MCF 10A (cell line): ENCODE measurements at regions not wholly inside any gene's neighbourhood (a gene's known extent, or its start where the extent isn't known, plus 50 kb on each side); places are given as distances from the start of the nearest gene placed in this dataset.
"Not testable (repeated sequence)": the region's sequence is repeated elsewhere in the genome, so short reads cannot be mapped to it uniquely, and the experiment has no call there.

Experiments used
- BruUV-seq: library from RNA; stranded (reverse); fragments of 400-500 nt; replicated peaks from 2 replicates; lab custom pipeline; 2021; lab: Mats Ljungman, UMichigan
- CTCF ChIA-PET: fragments of 300-600 bp; sonication (Branson Sonifier 250); formaldehyde crosslinking; extraction: SDS; loops from one replicate; lab custom pipeline; 2021; ENCODE audit warnings: antibody characterized with exemption, inconsistent platforms; lab: Yijun Ruan, JAX
- POLR2A ChIA-PET: fragments of 300-600, 350-650 bp; sonication (Branson Sonifier 250); formaldehyde crosslinking; extraction: SDS; loops from one replicate; lab custom pipeline; 2020; ENCODE audit warnings: antibody characterized with exemption, inconsistent platforms; lab: Yijun Ruan, JAX
- DNase-seq: peaks from one replicate; pipeline ENCODE4 v3.0.0-alpha.2; 2018; ENCODE audit not compliant: unreplicated experiment
- H3K27ac Mint-ChIP-seq: one replicate; pipeline ENCODE4 v1.8.0; 2022; ENCODE audit warnings: mild to moderate bottlenecking, low read depth, mixed read lengths; ENCODE audit not compliant: unreplicated experiment
- H3K27me3 Mint-ChIP-seq: one replicate; pipeline ENCODE4 v1.8.0; 2022; ENCODE audit warnings: mixed read lengths; ENCODE audit not compliant: insufficient read depth, unreplicated experiment
- H3K36me3 Mint-ChIP-seq: one replicate; pipeline ENCODE4 v1.8.0; 2022; ENCODE audit warnings: mild to moderate bottlenecking, moderate library complexity, mixed read lengths; ENCODE audit not compliant: insufficient read depth, unreplicated experiment
- H3K4me1 Mint-ChIP-seq: one replicate; pipeline ENCODE4 v1.8.0; 2022; ENCODE audit warnings: mixed read lengths; ENCODE audit not compliant: insufficient read depth, unreplicated experiment
- H3K4me3 Mint-ChIP-seq: one replicate; pipeline ENCODE4 v1.8.0; 2022; ENCODE audit warnings: mild to moderate bottlenecking, moderate library complexity, mixed read lengths; ENCODE audit not compliant: unreplicated experiment
- H3K9me3 Mint-ChIP-seq: one replicate; pipeline ENCODE4 v1.8.0; 2022; ENCODE audit warnings: mixed read lengths; ENCODE audit not compliant: unreplicated experiment
- CTCF ChIP-seq: fragments of 200-600 bp; IDR thresholded peaks from one replicate; pipeline ENCODE4 v1.8.0; 2022; ENCODE audit warnings: antibody characterized with exemption, mild to moderate bottlenecking; ENCODE audit not compliant: unreplicated experiment
- intact Hi-C: fragments of 100-400 bp; cut with micrococcal nuclease; formaldehyde crosslinking; loops from 2 replicates; pipeline ENCODE4 v1.14.1; 2022

GRCh38 chr13:111587249-111587648 lies 266.8 kb downstream of the TEX29 start:
- CTCF ChIA-PET: no interaction called here
- Mint-ChIP-seq H3K4me3 (no peak overlapping the region), H3K9me3 (peaks cover 57% of the 10 kb centered on the region), H3K36me3 (no peaks in the 10 kb centered on the region), H3K27ac (no peak overlapping the region), H3K27me3 (no peaks in the 10 kb centered on the region), H3K4me1 (no peaks in the 10 kb centered on the region)
- intact Hi-C loops: no loop called here
- no peak for DNase-seq
- no peak for TF ChIP-seq CTCF
- BruUV-seq: no TSS peak
- POLR2A ChIA-PET: no interaction called here

GRCh38 chr13:111589321-111589720 lies 268.9 kb downstream of the TEX29 start:
- no TSS peak for BruUV-seq
- Mint-ChIP-seq H3K27me3 (no peaks in the 10 kb centered on the region), H3K4me3 (no peak overlapping the region), H3K4me1 (no peaks in the 10 kb centered on the region), H3K27ac (no peak overlapping the region), H3K9me3 (peaks cover 45% of the 10 kb centered on the region), H3K36me3 (no peaks in the 10 kb centered on the region)
- no peak for TF ChIP-seq CTCF
- ChIA-PET POLR2A (no interaction called here), CTCF (no interaction called here)
- DNase-seq: no peak
- intact Hi-C loops: no loop called here

GRCh38 chr13:111589992-111590391 lies 269.6 kb downstream of the TEX29 start:
- CTCF ChIA-PET: no interaction called here
- POLR2A ChIA-PET: no interaction called here
- no peaks in the 10 kb centered on the region for H3K36me3 Mint-ChIP-seq
- no peak for TF ChIP-seq CTCF
- H3K27ac Mint-ChIP-seq: no peak overlapping the region
- no peaks in the 10 kb centered on the region for H3K4me1 Mint-ChIP-seq
- intact Hi-C loops: no loop called here
- H3K9me3 Mint-ChIP-seq: peaks cover 45% of the 10 kb centered on the region
- DNase-seq: no peak
- H3K27me3 Mint-ChIP-seq: no peaks in the 10 kb centered on the region
- no TSS peak for BruUV-seq
- no peak overlapping the region for H3K4me3 Mint-ChIP-seq

GRCh38 chr13:111590796-111591195 lies 270.4 kb downstream of the TEX29 start:
- CTCF ChIA-PET: no interaction called here
- intact Hi-C loops: no loop called here

DNA sequence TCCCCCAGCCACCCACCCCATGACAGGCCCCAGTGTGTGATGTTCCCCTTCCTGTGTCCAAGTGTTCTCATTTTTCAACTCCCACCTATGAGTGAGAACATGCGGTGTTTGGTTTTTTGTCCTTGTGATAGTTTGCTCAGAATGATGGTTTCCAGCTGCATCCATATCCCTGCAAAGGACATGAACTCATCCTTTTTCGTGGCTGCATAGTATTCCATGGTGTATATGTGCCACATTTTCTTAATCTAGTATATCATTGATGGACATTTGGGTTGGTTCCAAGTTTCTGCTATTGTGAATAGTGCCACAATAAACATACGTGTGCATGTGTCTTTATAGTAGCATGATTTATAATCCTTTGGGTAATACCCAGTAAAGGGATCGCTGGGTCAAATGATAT lies 273.0 kb downstream of the TEX29 start:
- DNase-seq, intact Hi-C loops, H3K4me1 Mint-ChIP-seq, H3K4me3 Mint-ChIP-seq, CTCF ChIA-PET, BruUV-seq, H3K36me3 Mint-ChIP-seq, H3K27me3 Mint-ChIP-seq, H3K27ac Mint-ChIP-seq, POLR2A ChIA-PET: not testable (repeated sequence)
- peaks cover 37% of the 10 kb centered on the region for H3K9me3 Mint-ChIP-seq

More at GRCh38 chr13:111590796-111591195, 270.4 kb downstream of the TEX29 start:
- BruUV-seq: no TSS peak
- DNase-seq: no peak
- H3K27ac Mint-ChIP-seq: no peak overlapping the region
- no peak overlapping the region for H3K4me3 Mint-ChIP-seq
- POLR2A ChIA-PET: no interaction called here
- H3K4me1 Mint-ChIP-seq: no peaks in the 10 kb centered on the region
- H3K36me3 Mint-ChIP-seq: no peaks in the 10 kb centered on the region
- H3K9me3 Mint-ChIP-seq: peaks cover 50% of the 10 kb centered on the region
- no peaks in the 10 kb centered on the region for H3K27me3 Mint-ChIP-seq
- no peak for TF ChIP-seq CTCF
